ENCODE measurements at regions not wholly inside any gene's neighbourhood (a gene's known extent, or its start where the extent isn't known, plus 50 kb on each side); places are given as distances from the start of the nearest gene placed in this dataset.

DNA sequence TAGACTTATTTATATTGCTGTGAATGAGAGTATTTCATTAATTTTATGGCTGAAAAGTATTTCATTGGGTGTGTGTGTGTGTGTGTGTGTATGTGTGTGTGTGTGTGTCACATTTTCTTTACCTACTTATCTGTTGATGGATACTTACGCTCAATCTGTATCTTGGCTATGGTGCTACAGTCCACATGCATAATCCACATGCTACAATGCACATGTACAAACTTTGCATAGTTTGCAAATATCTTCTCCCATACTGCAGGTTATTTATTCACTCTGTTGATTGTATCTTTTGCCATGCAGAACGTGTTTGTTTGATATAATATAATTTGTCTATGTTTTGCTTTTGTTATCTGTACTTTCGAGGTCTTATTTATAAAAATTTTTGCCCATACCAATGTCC is 167.8 kb downstream of the RAB28 start:
- TF ChIP-seq, protein P1, sequence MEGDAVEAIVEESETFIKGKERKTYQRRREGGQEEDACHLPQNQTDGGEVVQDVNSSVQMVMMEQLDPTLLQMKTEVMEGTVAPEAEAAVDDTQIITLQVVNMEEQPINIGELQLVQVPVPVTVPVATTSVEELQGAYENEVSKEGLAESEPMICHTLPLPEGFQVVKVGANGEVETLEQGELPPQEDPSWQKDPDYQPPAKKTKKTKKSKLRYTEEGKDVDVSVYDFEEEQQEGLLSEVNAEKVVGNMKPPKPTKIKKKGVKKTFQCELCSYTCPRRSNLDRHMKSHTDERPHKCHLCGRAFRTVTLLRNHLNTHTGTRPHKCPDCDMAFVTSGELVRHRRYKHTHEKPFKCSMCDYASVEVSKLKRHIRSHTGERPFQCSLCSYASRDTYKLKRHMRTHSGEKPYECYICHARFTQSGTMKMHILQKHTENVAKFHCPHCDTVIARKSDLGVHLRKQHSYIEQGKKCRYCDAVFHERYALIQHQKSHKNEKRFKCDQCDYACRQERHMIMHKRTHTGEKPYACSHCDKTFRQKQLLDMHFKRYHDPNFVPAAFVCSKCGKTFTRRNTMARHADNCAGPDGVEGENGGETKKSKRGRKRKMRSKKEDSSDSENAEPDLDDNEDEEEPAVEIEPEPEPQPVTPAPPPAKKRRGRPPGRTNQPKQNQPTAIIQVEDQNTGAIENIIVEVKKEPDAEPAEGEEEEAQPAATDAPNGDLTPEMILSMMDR (IDR thresholded peaks at IDR 0.05; ENCODE audit: borderline replicate concordance, insufficient read depth, low read depth, low read length): no peak
- no peak overlapping the region for H3K4me3 ChIP-seq (ENCODE audit: low read depth, low read length)

DNA sequence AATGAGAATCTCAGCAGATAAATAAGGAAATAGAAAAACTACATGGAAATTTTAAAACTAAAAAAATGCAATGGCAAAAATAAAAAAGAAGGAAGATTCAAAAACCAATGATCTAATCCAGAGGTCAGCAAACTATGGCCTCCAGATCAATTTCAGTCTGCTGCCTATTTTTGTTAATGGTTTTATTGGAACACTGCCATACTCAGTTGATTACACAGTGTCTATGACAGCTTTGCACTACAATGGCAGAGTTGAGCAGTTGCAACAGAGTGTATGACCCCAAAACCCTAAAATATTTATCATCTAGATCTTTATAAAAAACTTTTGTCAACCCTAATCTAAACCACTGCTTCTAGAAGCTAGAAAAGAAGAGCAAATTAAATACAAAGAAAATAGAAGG is 170.3 kb downstream of the RAB28 start:
- no peak overlapping the region for H3K4me3 ChIP-seq (ENCODE audit: low read depth, low read length)
- TF ChIP-seq, protein P1 (IDR thresholded peaks at IDR 0.05; ENCODE audit: borderline replicate concordance, insufficient read depth, low read depth, low read length): no peak

DNA sequence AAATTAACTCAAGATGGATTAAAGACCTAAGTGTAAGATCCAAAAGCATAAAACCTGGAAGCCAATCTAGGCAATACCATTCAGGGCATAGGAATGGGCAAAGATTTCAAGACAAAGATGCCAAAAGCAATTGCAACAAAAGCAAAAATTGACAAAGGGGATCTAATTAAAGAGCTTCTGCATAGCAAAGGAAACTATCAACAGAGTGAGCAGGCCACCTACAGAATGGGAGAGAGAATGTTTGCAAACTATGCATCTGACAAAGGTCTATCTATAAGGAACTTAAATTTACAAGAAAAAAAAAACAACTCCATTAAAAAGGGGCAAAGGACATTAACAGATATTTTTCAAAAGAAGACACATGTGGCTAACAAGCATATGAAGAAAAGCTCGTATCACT is 171.9 kb downstream of the RAB28 start:
- TF ChIP-seq, protein P1 (IDR thresholded peaks at IDR 0.05; ENCODE audit: borderline replicate concordance, insufficient read depth, low read depth, low read length): no peak
- H3K4me3 ChIP-seq (ENCODE audit: low read depth, low read length): no peak overlapping the region

DNA sequence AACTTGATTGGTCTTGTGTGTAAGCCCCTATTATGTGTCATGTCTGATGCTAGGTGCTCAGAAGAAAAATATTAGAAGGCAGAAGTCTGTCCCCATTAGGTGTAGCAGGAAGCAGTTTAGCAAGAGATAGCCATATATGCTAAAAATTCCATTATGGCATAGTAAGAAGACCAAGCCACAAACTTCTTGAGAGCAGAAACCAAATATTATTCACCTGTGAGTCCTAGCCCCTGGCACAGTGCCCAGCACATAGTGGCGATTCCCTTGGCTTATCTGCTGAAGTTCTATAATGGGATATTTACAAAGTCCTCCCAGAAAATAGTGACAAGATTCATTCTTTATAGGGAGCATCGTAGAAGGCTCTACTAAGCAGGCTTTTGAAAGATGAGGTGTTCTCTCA is 174.4 kb downstream of the RAB28 start:
- TF ChIP-seq, protein P1 (IDR thresholded peaks at IDR 0.05; ENCODE audit: borderline replicate concordance, insufficient read depth, low read depth, low read length): no peak
- H3K4me3 ChIP-seq (ENCODE audit: low read depth, low read length): no peak overlapping the region

DNA sequence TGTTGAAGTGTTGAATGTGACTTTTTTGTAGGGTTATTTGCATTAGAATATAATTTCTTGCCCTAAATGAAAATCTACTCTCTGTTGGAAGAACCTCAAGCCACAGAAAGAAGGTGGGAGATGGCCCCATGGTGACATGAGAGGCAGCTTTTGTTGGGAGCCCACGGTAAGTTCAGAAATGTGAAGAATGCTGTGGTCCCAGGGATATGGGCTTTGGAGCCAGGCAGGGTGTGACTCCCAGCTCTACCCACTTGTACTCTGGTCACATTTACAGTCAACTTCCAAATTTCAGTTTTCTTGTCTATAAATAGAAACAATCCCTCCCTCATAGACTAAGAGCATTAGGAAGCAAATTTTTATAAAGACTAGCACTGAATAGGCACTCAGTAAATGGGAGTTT is 177.8 kb downstream of the RAB28 start:
- H3K4me3 ChIP-seq (ENCODE audit: low read depth, low read length): no peak overlapping the region
- TF ChIP-seq, protein P1 (IDR thresholded peaks at IDR 0.05; ENCODE audit: borderline replicate concordance, insufficient read depth, low read depth, low read length): no peak

DNA sequence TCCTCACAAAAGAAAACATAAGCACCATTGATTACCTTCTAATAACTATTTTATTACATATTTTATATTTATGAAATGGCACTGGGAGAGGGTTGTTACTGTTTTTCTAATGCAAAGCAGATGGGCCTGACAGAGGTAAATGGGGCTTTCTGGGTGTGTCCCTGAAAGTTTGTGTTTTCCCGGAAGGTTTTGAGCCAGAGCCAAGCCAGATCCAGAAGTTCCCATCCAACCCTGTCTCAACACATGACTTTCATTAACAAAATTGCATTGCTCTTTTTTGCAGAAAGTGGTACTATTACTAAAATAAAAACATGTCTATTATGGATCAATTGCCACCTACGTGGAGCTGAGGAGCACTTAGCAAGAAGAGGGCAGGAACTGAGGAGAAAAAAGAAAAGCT is 181.3 kb downstream of the RAB28 start:
- TF ChIP-seq, protein P1 (IDR thresholded peaks at IDR 0.05; ENCODE audit: borderline replicate concordance, insufficient read depth, low read depth, low read length): no peak
- H3K4me3 ChIP-seq (ENCODE audit: low read depth, low read length): no peak overlapping the region

DNA sequence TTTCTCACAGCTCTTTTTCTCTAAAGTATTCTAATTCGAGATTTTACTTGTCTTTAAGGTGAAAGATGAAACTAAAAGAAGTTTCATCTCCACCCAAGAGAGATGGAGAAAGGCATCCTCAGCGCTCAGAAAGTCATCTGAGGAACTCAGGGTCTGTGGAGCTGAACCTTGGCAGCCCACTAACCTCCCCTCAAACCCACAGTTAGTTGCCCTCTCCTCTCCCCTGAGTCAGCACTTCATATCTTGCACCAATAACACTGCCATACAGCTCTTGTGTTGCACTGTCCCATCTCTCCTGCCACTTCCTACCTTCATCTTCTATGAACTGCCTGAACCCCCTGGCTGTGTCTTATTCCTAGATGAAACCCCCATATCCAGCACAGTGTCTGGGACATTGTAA is 184.8 kb downstream of the RAB28 start:
- TF ChIP-seq, protein P1 (IDR thresholded peaks at IDR 0.05; ENCODE audit: borderline replicate concordance, insufficient read depth, low read depth, low read length): no peak
- H3K4me3 ChIP-seq (ENCODE audit: low read depth, low read length): no peak overlapping the region

Data from GM12875 (cell line).